ENCODE measurements at regions not wholly inside any gene's neighbourhood (a gene's known extent, or its start where the extent isn't known, plus 50 kb on each side); places are given as distances from the start of the nearest gene placed in this dataset.

DNA sequence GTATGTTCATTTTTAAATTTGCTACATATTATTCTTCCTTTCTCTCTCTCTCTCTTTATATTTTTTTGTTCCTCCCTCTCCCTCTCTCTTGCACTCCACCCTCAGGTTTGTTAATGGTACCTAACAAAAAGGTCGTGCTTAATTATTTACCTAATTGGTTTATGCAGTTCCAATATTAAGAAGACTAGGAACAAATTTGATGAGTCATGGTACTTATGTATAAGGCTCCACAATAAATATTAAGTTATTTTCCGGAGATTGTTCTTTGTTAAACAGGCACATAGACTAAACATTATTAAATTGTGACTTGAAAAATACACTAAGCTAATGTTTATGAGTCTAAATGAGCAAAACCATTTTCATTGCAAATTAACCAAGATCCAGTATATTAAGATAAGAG, 1200.8 kb upstream of the ALCAM start:
- TF ChIP-seq, protein P1, sequence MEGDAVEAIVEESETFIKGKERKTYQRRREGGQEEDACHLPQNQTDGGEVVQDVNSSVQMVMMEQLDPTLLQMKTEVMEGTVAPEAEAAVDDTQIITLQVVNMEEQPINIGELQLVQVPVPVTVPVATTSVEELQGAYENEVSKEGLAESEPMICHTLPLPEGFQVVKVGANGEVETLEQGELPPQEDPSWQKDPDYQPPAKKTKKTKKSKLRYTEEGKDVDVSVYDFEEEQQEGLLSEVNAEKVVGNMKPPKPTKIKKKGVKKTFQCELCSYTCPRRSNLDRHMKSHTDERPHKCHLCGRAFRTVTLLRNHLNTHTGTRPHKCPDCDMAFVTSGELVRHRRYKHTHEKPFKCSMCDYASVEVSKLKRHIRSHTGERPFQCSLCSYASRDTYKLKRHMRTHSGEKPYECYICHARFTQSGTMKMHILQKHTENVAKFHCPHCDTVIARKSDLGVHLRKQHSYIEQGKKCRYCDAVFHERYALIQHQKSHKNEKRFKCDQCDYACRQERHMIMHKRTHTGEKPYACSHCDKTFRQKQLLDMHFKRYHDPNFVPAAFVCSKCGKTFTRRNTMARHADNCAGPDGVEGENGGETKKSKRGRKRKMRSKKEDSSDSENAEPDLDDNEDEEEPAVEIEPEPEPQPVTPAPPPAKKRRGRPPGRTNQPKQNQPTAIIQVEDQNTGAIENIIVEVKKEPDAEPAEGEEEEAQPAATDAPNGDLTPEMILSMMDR (IDR thresholded peaks at IDR 0.05), result no peak
- no peak for TF ChIP-seq POLR2A (IDR thresholded peaks at IDR 0.05)
